A549 (cell line): ENCODE measurements at regions not wholly inside any gene's neighbourhood (a gene's known extent, or its start where the extent isn't known, plus 50 kb on each side); places are given as distances from the start of the nearest gene placed in this dataset.

ENCODE experiments used
- ATAC-seq, 2 experiments: fragments of 200-7000 bp in 1 of 2; fragments of >200 bp in 1 of 2; cut with Nextera tagmentation in 1 of 2; cut with Tn5 transposase in 1 of 2; 3 replicates each; pipeline versions ENCODE4 v1.8.0 to v1.9.1; 2018 to 2020; ENCODE audit warnings: mild to moderate bottlenecking in 1 of 2, moderate library complexity in 1 of 2
- CTCF ChIA-PET: fragments of 300-600 bp; sonication (Branson Sonifier 250); formaldehyde crosslinking; extraction: SDS; loops from one replicate; lab custom pipeline; 2021; ENCODE audit warnings: antibody characterized with exemption, inconsistent platforms; lab: Yijun Ruan, JAX
- POLR2A ChIA-PET: fragments of 350-600 bp; formaldehyde crosslinking; extraction: SDS; loops from one replicate; lab custom pipeline; 2021; ENCODE audit warnings: antibody characterized with exemption, inconsistent platforms; lab: Yijun Ruan, JAX
- DNase-seq, 2 experiments: peaks; one replicate each; pipeline versions ENCODE4 v3.0.0 to v3.0.0-alpha.2; 2011 to 2016; ENCODE audit warnings: low read depth in 1 of 2, low spot score in 1 of 2
- FAIRE-seq: peaks from 2 replicates; lab custom pipeline; 2011; peaks lifted over from hg19 to GRCh38; lab: Jason Lieb, UNC
- H3K27ac ChIP-seq, 2 experiments: fragments of >200 bp; sonication (Bioruptor Twin); formaldehyde crosslinking; 3 replicates each; pipeline ENCODE4 v1.5.1; 2016 to 2017
- H3K4me1 ChIP-seq: fragments of >200 bp; sonication (Bioruptor Twin); formaldehyde crosslinking; 3 replicates; pipeline ENCODE4 v1.6.1; 2016
- H3K4me2 ChIP-seq: fragments of >200 bp; sonication (Bioruptor Twin); formaldehyde crosslinking; 3 replicates; pipeline ENCODE4 v1.6.1; 2016
- H3K4me3 ChIP-seq: fragments of >200 bp; sonication (Bioruptor Twin); formaldehyde crosslinking; 3 replicates; pipeline ENCODE4 v1.5.1; 2016
- H3K9me3 ChIP-seq: fragments of >200 bp; sonication (Bioruptor Twin); formaldehyde crosslinking; 3 replicates; pipeline ENCODE4 v1.6.1; 2016
- CBX2 ChIP-seq: fragments of 200-600 bp; sonication (generic); IDR thresholded peaks from 2 replicates; pipeline ENCODE4 v1.6.1; 2016; ENCODE audit warnings: low read depth, mild to moderate bottlenecking, borderline replicate concordance
- CBX8 ChIP-seq: fragments of 200-600 bp; sonication (generic); IDR thresholded peaks from 2 replicates; pipeline ENCODE4 v1.6.1; 2016
- CEBPB ChIP-seq, 2 experiments: fragments of >200 bp in 1 of 2; sonication (Bioruptor Twin) in 1 of 2; formaldehyde crosslinking in 1 of 2; IDR thresholded peaks; 2 replicates each; pipeline ENCODE4 v1.6.1; 2012 to 2016
- CHD2 ChIP-seq: fragments of 150-350 bp; IDR thresholded peaks from 2 replicates; pipeline ENCODE4 v1.6.1; 2014; ENCODE audit warnings: low read length; ENCODE audit not compliant: partially characterized antibody
- EHMT2 ChIP-seq: fragments of 200-600 bp; sonication (generic); IDR thresholded peaks from 2 replicates; pipeline ENCODE4 v1.6.1; 2016; ENCODE audit warnings: antibody characterized with exemption, low read depth, mild to moderate bottlenecking, moderate library complexity
- EP300 ChIP-seq, 2 experiments: fragments of >200 bp; sonication (Bioruptor Twin); formaldehyde crosslinking; IDR thresholded peaks; 2 replicates in 1 of 2; 3 replicates in 1 of 2; pipeline ENCODE4 v1.6.1; 2016 to 2017
- HDAC2 ChIP-seq: fragments of 200-600 bp; sonication (generic); IDR thresholded peaks from 2 replicates; pipeline ENCODE4 v1.6.1; 2016
- HEYL ChIP-seq: fragments of 250-450 bp; sonication (Bioruptor Pico); IDR thresholded peaks from 2 replicates; pipeline ENCODE4 v1.8.0; 2021; ENCODE audit warnings: mild to moderate bottlenecking, moderate library complexity
- HOXA7 ChIP-seq: fragments of 250-450 bp; sonication (Bioruptor Pico); IDR thresholded peaks from 2 replicates; pipeline ENCODE4 v1.5.0; 2020; ENCODE audit warnings: mild to moderate bottlenecking, moderate library complexity
- HOXB5 ChIP-seq: fragments of 250-450 bp; sonication (Bioruptor Pico); IDR thresholded peaks from 2 replicates; pipeline ENCODE4 v1.5.0; 2020; ENCODE audit warnings: mild to moderate bottlenecking, moderate library complexity
- JUNB ChIP-seq: fragments of >200 bp; sonication (Bioruptor Twin); formaldehyde crosslinking; IDR thresholded peaks from 2 replicates; pipeline ENCODE4 v1.6.1; 2016
- MAFK ChIP-seq: fragments of 450-650 bp; IDR thresholded peaks from 2 replicates; pipeline ENCODE4 v1.6.1; 2014; ENCODE audit not compliant: partially characterized antibody
- POLR2AphosphoS2 ChIP-seq: conservative IDR thresholded peaks from 2 replicates; pipeline ENCODE4 v1.6.1; 2012; ENCODE audit warnings: low read length, improper control_type of control experiment, inconsistent platforms
- RCOR1 ChIP-seq: fragments of 150-350 bp; IDR thresholded peaks from 2 replicates; pipeline ENCODE4 v1.6.1; 2014; ENCODE audit warnings: antibody characterized with exemption, low read length, low read depth
- RFX5 ChIP-seq: fragments of 450-650 bp; IDR thresholded peaks from 2 replicates; pipeline ENCODE4 v1.7.1; 2014; ENCODE audit warnings: antibody characterized with exemption, mild to moderate bottlenecking, moderate library complexity
- ZNF302 ChIP-seq: fragments of 250-450 bp; sonication (Bioruptor Pico); IDR thresholded peaks from 2 replicates; pipeline ENCODE4 v1.9.0; 2021; ENCODE audit warnings: inconsistent platforms, mild to moderate bottlenecking, moderate library complexity
- WGBS: methylation state at CpG from one replicate; pipeline ENCODE4 v1.1.6; 2017; ENCODE audit errors: missing lambda C conversion rate; 5-methylcytosine and 5-hydroxymethylcytosine counted together
- TF ChIP-seq, protein P1 (sequence below): fragments of 200-600 bp; sonication (generic); IDR thresholded peaks from 2 replicates; pipeline ENCODE4 v1.6.1; 2016; ENCODE audit warnings: antibody characterized with exemption, mild to moderate bottlenecking, moderate library complexity
- TF ChIP-seq, protein P2 (sequence below): IDR thresholded peaks from 2 replicates; pipeline ENCODE4 v1.6.1; 2012; ENCODE audit warnings: low read depth, borderline replicate concordance
- TF ChIP-seq, protein P3 (sequence below): fragments of 250-450 bp; sonication (Bioruptor Pico); IDR thresholded peaks from 2 replicates; pipeline ENCODE4 v1.5.0; 2020; ENCODE audit warnings: low read depth, mild to moderate bottlenecking, moderate library complexity

DNA sequence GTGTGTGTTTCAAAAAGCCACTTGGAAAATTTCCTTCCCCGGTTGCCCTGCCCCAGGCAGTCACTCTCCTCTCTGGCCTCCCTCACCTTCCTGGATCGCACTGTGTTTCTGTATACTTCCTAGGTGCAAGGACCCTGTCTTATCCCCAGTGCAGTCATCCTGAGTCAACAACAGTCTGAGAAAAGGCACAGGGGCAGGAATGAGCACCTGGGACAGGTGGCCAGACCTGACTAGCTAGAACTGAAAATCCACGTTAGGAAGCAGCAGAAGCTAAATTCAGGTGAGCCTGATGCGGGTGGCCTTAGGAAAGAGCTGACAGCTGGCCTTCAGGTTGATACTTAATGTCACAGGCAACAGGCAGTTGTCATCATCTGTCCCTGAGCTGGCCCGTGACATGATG lies 62.9 kb upstream of the VGLL4 start:
- 97% methylated on average over 5 of the region's 5 CpGs for WGBS
- ATAC-seq (no peak), FAIRE-seq (no peak), DNase-seq (no peak)
- Histone ChIP-seq H3K27ac (no peak overlapping the region), H3K4me2 (no peak overlapping the region), H3K4me1 (no peaks in the 10 kb centered on the region), H3K4me3 (no peak overlapping the region), H3K9me3 (peaks cover 10% of the 10 kb centered on the region)
- TF ChIP-seq, protein P1, sequence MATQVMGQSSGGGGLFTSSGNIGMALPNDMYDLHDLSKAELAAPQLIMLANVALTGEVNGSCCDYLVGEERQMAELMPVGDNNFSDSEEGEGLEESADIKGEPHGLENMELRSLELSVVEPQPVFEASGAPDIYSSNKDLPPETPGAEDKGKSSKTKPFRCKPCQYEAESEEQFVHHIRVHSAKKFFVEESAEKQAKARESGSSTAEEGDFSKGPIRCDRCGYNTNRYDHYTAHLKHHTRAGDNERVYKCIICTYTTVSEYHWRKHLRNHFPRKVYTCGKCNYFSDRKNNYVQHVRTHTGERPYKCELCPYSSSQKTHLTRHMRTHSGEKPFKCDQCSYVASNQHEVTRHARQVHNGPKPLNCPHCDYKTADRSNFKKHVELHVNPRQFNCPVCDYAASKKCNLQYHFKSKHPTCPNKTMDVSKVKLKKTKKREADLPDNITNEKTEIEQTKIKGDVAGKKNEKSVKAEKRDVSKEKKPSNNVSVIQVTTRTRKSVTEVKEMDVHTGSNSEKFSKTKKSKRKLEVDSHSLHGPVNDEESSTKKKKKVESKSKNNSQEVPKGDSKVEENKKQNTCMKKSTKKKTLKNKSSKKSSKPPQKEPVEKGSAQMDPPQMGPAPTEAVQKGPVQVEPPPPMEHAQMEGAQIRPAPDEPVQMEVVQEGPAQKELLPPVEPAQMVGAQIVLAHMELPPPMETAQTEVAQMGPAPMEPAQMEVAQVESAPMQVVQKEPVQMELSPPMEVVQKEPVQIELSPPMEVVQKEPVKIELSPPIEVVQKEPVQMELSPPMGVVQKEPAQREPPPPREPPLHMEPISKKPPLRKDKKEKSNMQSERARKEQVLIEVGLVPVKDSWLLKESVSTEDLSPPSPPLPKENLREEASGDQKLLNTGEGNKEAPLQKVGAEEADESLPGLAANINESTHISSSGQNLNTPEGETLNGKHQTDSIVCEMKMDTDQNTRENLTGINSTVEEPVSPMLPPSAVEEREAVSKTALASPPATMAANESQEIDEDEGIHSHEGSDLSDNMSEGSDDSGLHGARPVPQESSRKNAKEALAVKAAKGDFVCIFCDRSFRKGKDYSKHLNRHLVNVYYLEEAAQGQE, result no peak
- no peak for TF ChIP-seq HOXB5 (CRISPR knock-in tag)
- no peak for TF ChIP-seq CBX2
- no peak for TF ChIP-seq RCOR1
- no peak for TF ChIP-seq CBX8
- TF ChIP-seq, protein P2, sequence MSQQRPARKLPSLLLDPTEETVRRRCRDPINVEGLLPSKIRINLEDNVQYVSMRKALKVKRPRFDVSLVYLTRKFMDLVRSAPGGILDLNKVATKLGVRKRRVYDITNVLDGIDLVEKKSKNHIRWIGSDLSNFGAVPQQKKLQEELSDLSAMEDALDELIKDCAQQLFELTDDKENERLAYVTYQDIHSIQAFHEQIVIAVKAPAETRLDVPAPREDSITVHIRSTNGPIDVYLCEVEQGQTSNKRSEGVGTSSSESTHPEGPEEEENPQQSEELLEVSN, result no peak
- TF ChIP-seq EP300 (IDR thresholded peaks at IDR 0.05), result no peak
- POLR2A ChIA-PET, result interaction anchor here (0.7 kb wide), 1 partner anchor 1147 kb away, joined by 4 read pairs; no protein-coding TSS in a partner anchor
- CTCF ChIA-PET, result interaction anchor here (1.3 kb wide), 1 partner anchor 11 kb away, joined by 5 read pairs; no protein-coding TSS in a partner anchor

DNA sequence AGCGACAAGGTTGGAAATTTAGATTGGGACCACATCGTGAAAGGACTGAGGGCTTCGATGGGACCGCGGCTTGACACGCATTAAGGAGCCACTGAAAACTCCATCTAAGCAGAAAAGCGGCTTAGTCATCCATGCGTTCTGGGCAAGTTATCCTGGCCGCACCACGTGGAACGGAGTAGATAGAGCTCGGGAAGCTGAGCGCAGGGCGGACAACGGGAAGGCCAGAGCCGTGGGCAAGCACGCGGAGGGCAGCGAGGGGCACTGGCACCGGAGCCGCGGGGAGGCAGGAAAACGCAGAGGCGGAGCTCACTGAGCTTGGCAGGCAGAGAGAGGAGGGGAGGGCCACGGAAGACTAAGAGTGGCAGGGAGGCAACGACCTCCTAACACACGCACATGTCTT lies 61.3 kb upstream of the VGLL4 start:
- POLR2A ChIA-PET, result no interaction called here
- no peak for FAIRE-seq
- CTCF ChIA-PET, result interaction anchor here (1.2 to 1.5 kb wide), 2 partner anchors 50 to 326 kb away, joined by 3 to 6 read pairs; no protein-coding TSS in a partner anchor

DNA sequence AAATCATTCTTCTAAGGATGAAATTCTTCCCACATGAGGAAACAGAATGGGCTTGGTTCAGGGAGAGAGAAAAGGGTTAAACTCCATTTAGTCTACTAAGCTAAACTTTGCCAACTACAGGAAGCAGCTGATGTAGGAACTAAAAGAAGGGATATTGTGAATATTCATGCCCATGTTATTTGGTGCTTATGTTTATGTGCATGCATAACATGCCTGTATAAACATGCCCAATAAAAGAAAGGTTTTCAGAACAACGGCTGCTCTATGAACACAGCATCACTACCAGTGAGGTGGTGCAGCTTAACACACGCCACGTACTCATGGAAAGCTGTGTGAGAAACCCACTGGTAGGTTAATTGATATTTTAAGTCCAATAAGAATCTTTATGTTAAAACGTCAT lies 59.4 kb upstream of the VGLL4 start:
- no peak overlapping the region for H3K27ac ChIP-seq
- H3K4me2 ChIP-seq, result no peak overlapping the region
- no peaks in the 10 kb centered on the region for H3K4me1 ChIP-seq
- CTCF ChIA-PET, result interaction anchor here (0.6 to 1.1 kb wide), 3 partner anchors 10 to 1631 kb away, joined by 3 to 5 read pairs (median 3); no protein-coding TSS in a partner anchor
- 90% methylated on average over 4 of the region's 4 CpGs for WGBS
- no peak for TF ChIP-seq POLR2AphosphoS2
- no peak for TF ChIP-seq JUNB
- no peak for TF ChIP-seq HOXA7 (CRISPR knock-in tag)
- no peak for TF ChIP-seq ZNF302
- TF ChIP-seq, all 56 proteins: peak for 0
- no peak for ATAC-seq
- H3K4me3 ChIP-seq, result no peak overlapping the region
- H3K9me3 ChIP-seq, result no peaks in the 10 kb centered on the region
- peak; percentile 7 for FAIRE-seq
- POLR2A ChIA-PET, result no interaction called here
- DNase-seq, result no peak

More for the DNA sequence above, 61.3 kb upstream of the VGLL4 start:
- ATAC-seq (no peak), DNase-seq (no peak)
- Histone ChIP-seq H3K4me3 (no peak overlapping the region), H3K4me1 (no peaks in the 10 kb centered on the region), H3K9me3 (peaks cover 7% of the 10 kb centered on the region), H3K4me2 (no peak overlapping the region), H3K27ac (no peak overlapping the region)
- TF ChIP-seq RFX5, result no peak
- TF ChIP-seq CHD2, result no peak
- WGBS, result 93% methylated on average over 27 of the region's 27 CpGs

DNA sequence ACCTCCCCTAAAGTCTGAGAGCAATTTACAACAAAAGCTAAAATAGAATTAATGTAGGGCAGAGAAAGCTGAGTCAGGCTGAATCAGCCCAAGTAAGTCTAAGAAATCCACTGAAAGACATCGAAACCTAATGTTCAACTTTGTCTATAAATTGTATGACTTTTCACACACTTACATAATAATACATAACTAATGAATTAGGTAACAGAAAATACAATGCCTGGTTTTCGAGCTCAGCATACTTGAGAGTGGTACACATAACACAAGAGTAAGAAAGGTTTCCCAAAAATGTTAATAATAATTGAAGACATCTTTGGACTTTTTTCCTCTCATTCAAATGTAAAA lies 55.3 kb upstream of the VGLL4 start:
- no peak for TF ChIP-seq CEBPB (IDR thresholded peaks at IDR 0.05)
- no peak for TF ChIP-seq RCOR1
- TF ChIP-seq JUNB, result no peak
- TF ChIP-seq HEYL (CRISPR knock-in tag), result no peak
- no peak for TF ChIP-seq EHMT2
- TF ChIP-seq MAFK, result peak; percentile 21
- no peak for TF ChIP-seq HDAC2
- TF ChIP-seq, protein P3, sequence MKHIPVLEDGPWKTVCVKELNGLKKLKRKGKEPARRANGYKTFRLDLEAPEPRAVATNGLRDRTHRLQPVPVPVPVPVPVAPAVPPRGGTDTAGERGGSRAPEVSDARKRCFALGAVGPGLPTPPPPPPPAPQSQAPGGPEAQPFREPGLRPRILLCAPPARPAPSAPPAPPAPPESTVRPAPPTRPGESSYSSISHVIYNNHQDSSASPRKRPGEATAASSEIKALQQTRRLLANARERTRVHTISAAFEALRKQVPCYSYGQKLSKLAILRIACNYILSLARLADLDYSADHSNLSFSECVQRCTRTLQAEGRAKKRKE (CRISPR knock-in tag), result no peak
- ChIA-PET POLR2A (no interaction called here), CTCF (interaction anchor here (0.9 to 1.2 kb wide), 3 partner anchors 17 to 319 kb away, joined by 3 read pairs; no protein-coding TSS in a partner anchor)
- Histone ChIP-seq H3K9me3 (no peaks in the 10 kb centered on the region), H3K27ac (peak overlapping the region in 1 of 2 experiments; percentile 13; a peak in 2 of 6 replicates), H3K4me3 (no peak overlapping the region), H3K4me2 (no peak overlapping the region), H3K4me1 (no peaks in the 10 kb centered on the region)
- DNase-seq (no peak), FAIRE-seq (peak; percentile 73), ATAC-seq (no peak)
- 34% methylated on average over 2 of the region's 2 CpGs for WGBS
